ENCODE measurements at regions not wholly inside any gene's neighbourhood (a gene's known extent, or its start where the extent isn't known, plus 50 kb on each side); places are given as distances from the start of the nearest gene placed in this dataset.
"Not testable (repeated sequence)": the region's sequence is repeated elsewhere in the genome, so short reads cannot be mapped to it uniquely, and the experiment has no call there.

- no peak for DNase-seq
Observed at GRCh38 chr3:40695848-40696247, 171.1 kb downstream of the ZNF621 start.

DNA sequence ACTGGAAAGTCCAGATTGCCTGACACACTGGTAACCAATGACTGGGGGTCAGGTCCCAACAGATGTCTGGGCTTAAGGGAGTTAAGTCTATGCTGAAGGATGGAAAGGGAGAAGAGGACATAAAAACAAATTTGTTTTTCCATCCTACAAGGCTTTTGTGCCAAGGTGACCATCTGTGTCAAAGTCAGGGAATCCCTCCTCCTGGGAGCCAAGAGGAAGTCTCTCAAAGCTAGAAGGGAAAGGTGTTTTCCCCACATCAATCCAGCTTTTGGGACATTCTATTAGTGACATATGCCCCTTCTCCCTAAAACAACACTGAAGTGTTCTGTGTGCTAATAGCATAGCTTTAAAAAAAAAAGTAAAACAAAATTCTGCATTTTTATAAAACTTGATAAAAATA is 173.9 kb downstream of the ZNF621 start:
- not testable (repeated sequence) for DNase-seq

DNA sequence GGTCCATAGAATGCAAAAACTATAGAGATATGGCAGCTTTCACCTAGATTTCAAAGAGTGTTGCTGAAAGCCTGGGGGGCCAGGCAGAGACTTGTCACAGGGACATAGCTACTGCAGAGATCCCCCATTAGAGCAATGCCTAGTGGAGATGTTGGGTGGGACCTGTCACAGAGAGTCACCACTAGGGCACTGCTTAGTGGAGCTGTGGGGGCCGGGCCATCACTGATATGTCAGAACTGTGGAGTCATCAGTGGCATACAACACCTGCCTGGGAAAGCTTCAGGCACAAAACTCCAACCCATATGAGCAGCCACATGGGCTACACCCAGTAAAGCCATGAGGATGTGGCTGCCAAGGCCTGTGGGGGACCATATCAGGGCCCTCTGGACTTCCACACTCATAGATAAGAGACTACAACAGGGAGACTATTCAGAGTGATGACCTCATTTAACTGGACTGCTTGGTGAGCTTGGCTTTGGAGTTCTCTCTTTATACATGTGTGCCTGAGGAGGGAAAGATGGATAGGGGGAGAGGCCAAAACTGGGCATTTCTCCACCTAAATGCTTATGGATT is 176.3 kb downstream of the ZNF621 start:
- DNase-seq = no peak

- DNase-seq = no peak
Observed at GRCh38 chr3:40704224-40704623, 179.5 kb downstream of the ZNF621 start.

GRCh38 chr3:40705663-40706062 is 180.9 kb downstream of the ZNF621 start:
- no peak for DNase-seq

DNA sequence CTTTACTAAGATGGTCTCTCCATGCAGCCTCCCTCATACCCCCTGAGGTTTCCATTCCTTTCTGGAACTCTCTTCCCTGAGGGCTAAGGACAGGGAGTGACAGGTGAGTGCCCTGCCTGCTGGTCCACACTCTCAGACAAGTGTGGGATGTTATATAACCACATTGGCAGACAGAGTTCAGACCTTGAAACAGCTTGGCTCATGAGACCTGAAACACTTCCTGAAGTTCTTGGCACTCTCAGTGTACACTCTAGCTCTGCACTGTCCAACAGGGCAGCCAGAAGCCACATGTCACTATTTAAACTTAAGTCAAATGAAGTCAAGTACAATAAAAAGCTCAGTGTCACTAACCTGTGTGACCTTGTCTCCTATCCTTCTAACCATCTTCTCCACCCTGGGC is 188.5 kb downstream of the ZNF621 start:
- DNase-seq = no peak

DNA sequence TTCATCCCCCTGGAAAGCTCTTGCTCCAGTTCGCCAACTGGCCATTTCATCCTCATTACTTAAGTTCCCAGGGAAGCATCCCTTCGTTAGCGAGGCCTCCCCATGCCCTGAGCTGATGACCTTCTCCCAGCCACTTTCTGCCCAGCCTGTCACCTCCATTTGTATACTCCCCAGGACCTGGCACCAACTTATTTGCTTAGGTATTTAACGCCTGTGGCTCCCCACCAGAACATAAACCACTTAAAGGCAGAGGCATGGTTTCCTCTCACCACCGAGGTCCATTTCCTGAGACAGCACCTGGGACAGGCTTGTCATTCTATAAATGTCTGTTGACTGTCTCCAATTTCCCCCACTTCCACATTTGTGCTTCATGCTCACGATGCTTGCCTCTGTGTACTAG is 189.0 kb downstream of the ZNF621 start:
- no peak for DNase-seq

GRCh38 chr3:40714771-40715345 is 190.1 kb downstream of the ZNF621 start:
- DNase-seq = no peak

DNA sequence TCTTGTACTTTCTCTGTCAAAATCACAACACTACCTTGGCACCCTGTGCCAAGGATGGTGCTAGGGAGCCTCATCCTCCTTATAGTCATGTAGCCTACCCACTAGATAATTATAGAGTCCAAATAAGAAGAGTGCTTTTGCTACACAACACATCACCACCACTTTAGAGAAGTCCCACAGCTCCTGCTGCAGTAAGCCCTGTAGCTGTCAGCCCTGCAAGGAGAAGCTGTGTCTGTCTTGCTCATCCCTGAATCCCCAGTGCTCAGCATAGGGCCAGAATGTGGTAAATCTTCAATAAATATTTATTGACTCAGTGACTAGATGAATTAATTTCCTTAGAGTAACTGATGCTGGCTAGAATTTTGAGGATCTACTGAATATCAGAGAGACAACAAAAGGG is 190.8 kb downstream of the ZNF621 start:
- no peak for DNase-seq

GRCh38 chr3:40717471-40717870 is 192.7 kb downstream of the ZNF621 start:
- DNase-seq = no peak

- no peak for DNase-seq
Observed at GRCh38 chr3:40718209-40718608, 193.4 kb downstream of the ZNF621 start.

- no peak for DNase-seq
Observed at GRCh38 chr3:40718681-40719080, 193.9 kb downstream of the ZNF621 start.

GRCh38 chr3:40719660-40720287 is 195.0 kb downstream of the ZNF621 start:
- DNase-seq = peak in 1 of 56 donors; percentile 6

- no peak for DNase-seq
Observed at GRCh38 chr3:40720341-40720740, 195.6 kb downstream of the ZNF621 start.

- peak in 1 of 56 donors; percentile 6 for DNase-seq
Observed at GRCh38 chr3:40720863-40721262, 196.1 kb downstream of the ZNF621 start.

- DNase-seq = no peak
Observed at GRCh38 chr3:40723083-40723660, 198.4 kb downstream of the ZNF621 start.

GRCh38 chr3:40725031-40725430 is 200.3 kb downstream of the ZNF621 start:
- DNase-seq = peak in 1 of 56 donors; percentile 15

GRCh38 chr3:40731445-40731844 is 206.7 kb downstream of the ZNF621 start:
- DNase-seq = no peak

DNA sequence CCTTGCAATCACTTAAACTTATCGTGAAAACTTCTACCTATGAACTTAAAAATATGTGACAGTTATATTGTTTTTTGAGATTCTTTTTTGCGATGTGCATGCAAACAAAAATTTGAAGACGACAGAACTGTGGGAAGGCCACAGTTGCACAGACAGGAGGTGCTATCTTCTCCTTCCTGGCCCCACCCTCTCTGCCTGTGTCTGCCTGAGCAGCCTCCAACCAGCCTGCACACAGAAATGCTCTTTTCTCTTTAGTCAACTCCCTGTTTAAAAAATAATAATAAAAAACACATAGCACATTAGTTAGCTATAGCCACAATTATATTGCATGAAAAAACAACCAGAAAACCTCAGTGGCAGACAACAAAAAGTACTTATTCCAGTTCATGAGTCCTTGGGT is 212.2 kb downstream of the ZNF621 start:
- no peak for DNase-seq

GRCh38 chr3:40737343-40737742 is 212.6 kb downstream of the ZNF621 start:
- no peak for DNase-seq

GRCh38 chr3:40739971-40740370 is 215.2 kb downstream of the ZNF621 start:
- DNase-seq = no peak

DNA sequence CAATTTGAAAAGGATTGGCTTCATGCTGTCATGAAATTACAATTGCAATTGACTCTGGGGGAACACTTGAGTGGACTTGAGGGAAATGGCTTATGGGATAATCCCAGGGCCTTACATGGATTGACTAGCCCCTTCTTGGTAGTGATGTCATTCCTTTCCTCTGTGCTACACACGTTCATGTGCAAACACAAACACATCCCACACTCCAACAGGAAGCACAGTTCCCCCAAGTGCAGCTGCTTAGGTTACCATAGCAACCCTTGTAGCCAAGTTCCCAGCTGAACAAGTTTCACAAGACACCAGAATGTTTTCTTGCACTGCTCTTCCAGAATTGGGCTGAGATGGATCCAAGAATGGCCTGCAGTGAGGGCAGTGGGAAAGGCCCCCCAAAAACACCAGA is 217.0 kb downstream of the ZNF621 start:
- peak in 36 of 56 donors; percentile 3 to 70 (median 28) for DNase-seq

Measured in amygdala (tissue), 56 donors.